ENCODE measurements at regions not wholly inside any gene's neighbourhood (a gene's known extent, or its start where the extent isn't known, plus 50 kb on each side); places are given as distances from the start of the nearest gene placed in this dataset.

- DNase-seq (ENCODE audit: low spot score): no peak
- TF ChIP-seq CTCF (IDR thresholded peaks at IDR 0.05; ENCODE audit: extremely low read depth, missing control alignments): no peak
These were observed 78.6 kb upstream of the SLC44A3 start for GRCh38 chr1:94741510-94741909.

GRCh38 chr1:94739521-94740061 is 80.6 kb upstream of the SLC44A3 start:
- DNase-seq (ENCODE audit: low spot score): no peak
- TF ChIP-seq CTCF (IDR thresholded peaks at IDR 0.05; ENCODE audit: extremely low read depth, missing control alignments): no peak

- no peak for DNase-seq (ENCODE audit: low spot score)
- no peak for TF ChIP-seq CTCF (IDR thresholded peaks at IDR 0.05; ENCODE audit: extremely low read depth, missing control alignments)
These were observed 81.8 kb upstream of the SLC44A3 start for GRCh38 chr1:94738371-94738770.

GRCh38 chr1:94737124-94737998 is 82.8 kb upstream of the SLC44A3 start:
- DNase-seq (ENCODE audit: low spot score): no peak
- no peak for TF ChIP-seq CTCF (IDR thresholded peaks at IDR 0.05; ENCODE audit: extremely low read depth, missing control alignments)

GRCh38 chr1:94736549-94736948 is 83.6 kb upstream of the SLC44A3 start:
- TF ChIP-seq CTCF (IDR thresholded peaks at IDR 0.05; ENCODE audit: extremely low read depth, missing control alignments): no peak

GRCh38 chr1:94736073-94736472 is 84.1 kb upstream of the SLC44A3 start:
- no peak for DNase-seq (ENCODE audit: low spot score)
- TF ChIP-seq CTCF (IDR thresholded peaks at IDR 0.05; ENCODE audit: extremely low read depth, missing control alignments): no peak

More at GRCh38 chr1:94736549-94736948, 83.6 kb upstream of the SLC44A3 start:
- DNase-seq (ENCODE audit: low spot score): no peak

Data from GM20000 (cell line).